BJ (cell line): ENCODE measurements at regions not wholly inside any gene's neighbourhood (a gene's known extent, or its start where the extent isn't known, plus 50 kb on each side); places are given as distances from the start of the nearest gene placed in this dataset.

Experiments used
- CTCF ChIA-PET: fragments of 350-600 bp; formaldehyde crosslinking; extraction: SDS; loops from one replicate; lab custom pipeline; 2021; ENCODE audit warnings: antibody characterized with exemption, inconsistent platforms; lab: Yijun Ruan, JAX
- POLR2A ChIA-PET: fragments of 300-600 bp; sonication (Branson Sonifier 250); formaldehyde crosslinking; extraction: SDS; loops from one replicate; lab custom pipeline; 2021; ENCODE audit warnings: antibody characterized with exemption; lab: Charles Lee
- DNase-seq: peaks from one replicate; pipeline ENCODE4 v3.0.0-alpha.2; 2011; ENCODE audit warnings: low read depth
- H3K27me3 ChIP-seq: 2 replicates; pipeline ENCODE4 v1.6.0; 2011; ENCODE audit warnings: low read length; ENCODE audit not compliant: control insufficient read depth, insufficient read depth
- H3K36me3 ChIP-seq: 2 replicates; pipeline ENCODE4 v1.5.1; 2011; ENCODE audit warnings: low read length; ENCODE audit not compliant: control insufficient read depth, insufficient read depth
- H3K4me3 ChIP-seq: 2 replicates; pipeline ENCODE4 v1.5.1; 2011; ENCODE audit warnings: low read depth, mild to moderate bottlenecking, control low read depth, low read length
- TF ChIP-seq, protein P1 (sequence below): IDR thresholded peaks from 2 replicates; pipeline ENCODE4 v1.5.1; 2011; ENCODE audit warnings: low read depth, mild to moderate bottlenecking, control low read depth, inconsistent platforms, low read length, moderate library complexity; ENCODE audit not compliant: insufficient read depth

DNA sequence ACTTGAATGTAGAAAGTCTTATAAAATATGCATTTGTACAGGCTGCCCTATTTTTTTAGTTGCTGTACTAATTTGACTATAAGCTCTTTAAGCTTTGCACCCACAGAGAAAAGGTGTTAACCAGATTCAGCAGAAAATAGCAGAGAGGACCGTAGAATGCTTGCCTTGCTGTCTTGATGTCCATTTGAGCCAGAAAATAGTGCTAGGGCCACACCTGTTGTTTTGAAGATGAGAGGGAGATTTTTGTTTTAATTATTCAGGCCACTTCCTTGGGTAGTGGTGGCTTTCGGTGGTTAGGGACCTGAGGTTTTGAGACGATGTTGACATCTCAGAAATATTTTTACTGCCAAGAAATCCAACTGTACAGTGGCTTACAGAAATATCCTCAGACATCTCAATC, 196.0 kb downstream of the SPATA31D1 start:
- ChIA-PET CTCF (no interaction called here), POLR2A (no interaction called here)
- TF ChIP-seq, protein P1, sequence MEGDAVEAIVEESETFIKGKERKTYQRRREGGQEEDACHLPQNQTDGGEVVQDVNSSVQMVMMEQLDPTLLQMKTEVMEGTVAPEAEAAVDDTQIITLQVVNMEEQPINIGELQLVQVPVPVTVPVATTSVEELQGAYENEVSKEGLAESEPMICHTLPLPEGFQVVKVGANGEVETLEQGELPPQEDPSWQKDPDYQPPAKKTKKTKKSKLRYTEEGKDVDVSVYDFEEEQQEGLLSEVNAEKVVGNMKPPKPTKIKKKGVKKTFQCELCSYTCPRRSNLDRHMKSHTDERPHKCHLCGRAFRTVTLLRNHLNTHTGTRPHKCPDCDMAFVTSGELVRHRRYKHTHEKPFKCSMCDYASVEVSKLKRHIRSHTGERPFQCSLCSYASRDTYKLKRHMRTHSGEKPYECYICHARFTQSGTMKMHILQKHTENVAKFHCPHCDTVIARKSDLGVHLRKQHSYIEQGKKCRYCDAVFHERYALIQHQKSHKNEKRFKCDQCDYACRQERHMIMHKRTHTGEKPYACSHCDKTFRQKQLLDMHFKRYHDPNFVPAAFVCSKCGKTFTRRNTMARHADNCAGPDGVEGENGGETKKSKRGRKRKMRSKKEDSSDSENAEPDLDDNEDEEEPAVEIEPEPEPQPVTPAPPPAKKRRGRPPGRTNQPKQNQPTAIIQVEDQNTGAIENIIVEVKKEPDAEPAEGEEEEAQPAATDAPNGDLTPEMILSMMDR: no peak
- no peak overlapping the region for H3K4me3 ChIP-seq
- H3K36me3 ChIP-seq: no peaks in the 10 kb centered on the region
- no peak for DNase-seq
- peaks cover 1% of the 10 kb centered on the region; the same call in 1 of the 2 replicates for H3K27me3 ChIP-seq

DNA sequence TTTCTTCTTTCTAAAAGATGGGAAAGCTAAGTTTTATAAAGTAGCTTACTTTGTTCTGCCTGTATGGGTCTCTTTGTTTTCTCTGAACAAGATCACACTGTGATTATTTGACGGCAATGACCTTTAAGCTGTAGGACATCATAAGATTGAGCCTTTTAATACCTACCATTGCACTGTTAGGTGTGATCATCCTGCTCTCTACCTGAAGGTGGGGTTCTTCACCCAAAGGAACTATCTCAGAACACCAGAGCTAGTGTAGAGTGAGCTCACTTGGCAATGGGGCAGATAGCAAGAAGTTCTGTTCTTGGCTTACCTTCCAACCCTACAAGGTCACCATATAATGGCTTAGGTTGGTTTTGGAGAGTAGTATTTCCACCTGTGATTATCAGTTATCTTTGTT, 200.2 kb downstream of the SPATA31D1 start:
- DNase-seq: no peak
- Histone ChIP-seq H3K27me3 (peaks cover 1% of the 10 kb centered on the region; the same call in 1 of the 2 replicates), H3K36me3 (no peaks in the 10 kb centered on the region), H3K4me3 (no peak overlapping the region)
- CTCF ChIA-PET: interaction anchor here (0.7 kb wide), 1 partner anchor 18 kb away, joined by 3 read pairs; no protein-coding TSS in a partner anchor
- POLR2A ChIA-PET: no interaction called here
- TF ChIP-seq, protein P1: no peak

DNA sequence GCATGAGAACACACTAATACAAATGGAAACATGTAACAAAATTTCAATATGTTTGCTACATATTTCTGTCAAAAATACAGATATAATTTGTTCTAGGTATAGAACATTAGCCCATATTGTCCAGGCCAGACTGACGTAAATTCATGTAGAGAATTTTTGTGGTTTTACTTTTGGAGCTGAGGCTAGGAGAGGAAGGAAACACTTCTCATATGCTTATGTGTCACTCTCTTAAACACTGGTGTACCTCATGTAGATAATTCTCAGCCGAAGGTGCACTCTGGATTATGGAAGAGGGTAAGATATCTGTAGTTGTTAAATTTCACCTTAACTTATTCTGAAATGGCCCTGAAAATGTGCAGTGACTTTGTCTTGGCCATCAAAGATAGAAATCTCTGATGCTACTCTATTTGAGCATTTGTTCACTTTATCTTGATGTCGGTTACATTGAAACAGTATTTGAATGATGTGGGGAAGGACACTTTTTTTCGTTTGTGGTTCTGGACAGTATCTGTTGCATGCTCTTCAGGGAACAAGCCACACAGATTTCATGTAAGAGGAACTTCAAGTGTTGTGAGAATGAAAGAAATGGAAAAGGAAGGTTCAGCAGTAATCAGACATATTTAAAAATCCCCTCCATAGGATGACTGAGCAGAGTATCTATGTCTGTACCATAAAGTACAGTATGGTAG, 202.7 kb downstream of the SPATA31D1 start:
- Histone ChIP-seq H3K4me3 (no peak overlapping the region), H3K36me3 (no peaks in the 10 kb centered on the region), H3K27me3 (peaks cover 1% of the 10 kb centered on the region; the same call in 1 of the 2 replicates)
- POLR2A ChIA-PET: no interaction called here
- CTCF ChIA-PET: no interaction called here
- TF ChIP-seq, protein P1: no peak
- no peak for DNase-seq

DNA sequence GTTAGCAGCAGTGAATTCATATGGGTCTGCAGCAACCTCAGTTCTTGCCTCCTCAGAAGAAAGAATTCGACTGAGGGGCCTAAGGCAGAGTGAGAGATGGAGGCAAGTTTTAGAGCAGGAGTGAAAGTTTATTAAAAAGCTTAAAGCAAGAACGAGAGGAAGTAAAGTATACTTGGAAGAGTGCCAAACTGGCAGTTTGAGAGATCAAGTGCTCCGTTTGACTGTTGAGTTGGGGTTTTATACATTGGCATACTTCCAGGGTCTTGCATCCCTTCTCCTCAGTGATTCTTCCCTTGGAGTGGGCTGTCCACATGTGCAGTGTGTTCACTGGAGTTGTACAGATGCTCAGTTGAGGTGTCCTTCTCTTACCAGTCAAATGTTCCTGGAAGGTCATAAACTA, 203.6 kb downstream of the SPATA31D1 start:
- Histone ChIP-seq H3K4me3 (no peak overlapping the region), H3K27me3 (peaks cover 1% of the 10 kb centered on the region; the same call in 1 of the 2 replicates), H3K36me3 (no peaks in the 10 kb centered on the region)
- no peak for DNase-seq
- TF ChIP-seq, protein P1: no peak
- CTCF ChIA-PET: no interaction called here
- POLR2A ChIA-PET: no interaction called here

DNA sequence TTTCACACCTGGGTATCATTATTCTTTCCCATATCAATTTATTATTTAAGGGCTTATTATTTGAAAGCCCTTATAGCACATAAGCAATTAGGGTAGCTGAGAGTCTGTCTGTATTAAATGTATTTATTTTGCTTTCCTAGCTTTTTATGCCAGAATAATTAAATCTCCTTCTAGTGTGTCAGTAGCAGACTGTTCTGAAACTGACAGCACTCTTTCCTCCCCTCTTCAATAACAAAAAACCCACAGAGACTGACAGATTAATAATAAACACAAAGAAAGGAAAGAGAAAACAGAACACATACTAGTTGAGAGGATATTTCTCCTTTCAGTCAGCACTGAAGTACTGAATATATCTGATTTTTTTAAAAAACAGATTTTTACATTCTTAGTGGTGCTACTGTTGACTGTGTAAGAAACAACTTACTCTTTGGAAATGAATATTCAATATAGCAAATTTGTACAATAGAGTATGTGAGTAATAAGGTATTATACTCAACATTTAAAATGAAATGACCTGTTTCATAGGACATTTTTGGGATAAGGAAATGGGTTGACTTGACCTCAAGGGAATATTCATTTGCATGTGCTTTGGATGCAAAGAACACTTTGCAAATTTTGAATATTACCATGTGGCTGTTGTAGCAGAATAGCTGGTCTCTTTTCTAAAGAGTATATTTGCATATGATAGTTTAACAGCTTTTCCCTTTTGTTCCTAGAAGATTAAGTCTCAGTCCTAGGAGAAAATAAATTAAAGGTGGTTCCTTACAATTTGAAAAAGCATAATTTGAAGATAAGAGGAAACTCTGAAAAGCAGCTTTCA, 208.3 kb downstream of the SPATA31D1 start:
- Histone ChIP-seq H3K27me3 (no peaks in the 10 kb centered on the region), H3K36me3 (no peaks in the 10 kb centered on the region), H3K4me3 (no peak overlapping the region)
- TF ChIP-seq, protein P1: no peak
- DNase-seq: no peak
- ChIA-PET POLR2A (no interaction called here), CTCF (interaction anchor here (1.2 kb wide), 1 partner anchor 410 kb away, joined by 3 read pairs; no protein-coding TSS in a partner anchor)
